Lower lobe of right lung (tissue), 2 donors: ENCODE measurements at regions not wholly inside any gene's neighbourhood (a gene's known extent, or its start where the extent isn't known, plus 50 kb on each side); places are given as distances from the start of the nearest gene placed in this dataset.

Source experiments
- ATAC-seq, 2 donors: fragments of 200-7000 bp; cut with Tn5 transposase; one replicate each; pipeline ENCODE4 v1.9.1; 2020 to 2022; ENCODE audit warnings: mild to moderate bottlenecking in 2 of 2, moderate library complexity in 2 of 2
- DNase-seq: peaks from one replicate; pipeline ENCODE4 v3.0.0-alpha.2; 2020
- H3K27ac ChIP-seq: fragments of 200-600 bp; one replicate; pipeline ENCODE4 v1.8.0; 2022
- H3K27me3 ChIP-seq: fragments of 200-600 bp; one replicate; pipeline ENCODE4 v1.8.0; 2022; ENCODE audit warnings: low read depth
- H3K36me3 ChIP-seq: fragments of 200-600 bp; one replicate; pipeline ENCODE4 v1.8.0; 2022; ENCODE audit warnings: mild to moderate bottlenecking
- H3K4me1 ChIP-seq: fragments of 200-600 bp; one replicate; pipeline ENCODE4 v1.8.0; 2022
- H3K4me3 ChIP-seq: fragments of 200-600 bp; one replicate; pipeline ENCODE4 v1.8.0; 2022; ENCODE audit warnings: mild to moderate bottlenecking
- H3K9me3 ChIP-seq: fragments of 200-600 bp; one replicate; pipeline ENCODE4 v1.8.0; 2022
- intact Hi-C: fragments of 100-400 bp; cut with DNase I; formaldehyde crosslinking; loops from one replicate; pipeline ENCODE4 v1.11.0; 2022
- TF ChIP-seq, protein P1 (sequence below): fragments of 200-600 bp; IDR thresholded peaks from one replicate; pipeline ENCODE4 v1.8.0; 2022; ENCODE audit warnings: antibody characterized with exemption, mild to moderate bottlenecking
- donor health status: DM: no; HTN: yes; CAD: no; lungs with severe emphysema.

DNA sequence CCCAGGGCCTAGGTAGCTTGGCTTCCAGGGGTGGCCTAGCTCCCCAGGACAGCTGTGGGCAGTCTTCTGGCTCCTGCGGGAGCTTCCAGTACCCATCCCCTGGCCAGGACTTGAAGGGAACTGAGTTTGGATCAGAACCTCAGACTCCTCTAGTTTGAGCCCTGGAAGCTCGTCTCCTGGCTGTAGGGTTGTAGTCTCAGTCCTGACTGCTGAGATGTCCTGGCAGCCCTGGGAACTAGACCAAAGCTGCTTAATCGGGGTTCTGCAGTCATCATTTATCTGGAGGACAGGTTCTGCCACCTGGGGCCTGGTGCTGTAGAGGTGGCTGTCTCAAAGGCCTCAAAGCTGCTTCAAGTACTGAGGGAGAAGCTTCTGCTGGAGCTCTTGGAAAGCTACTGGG, 163.7 kb downstream of the WSCD1 start:
- Histone ChIP-seq H3K4me1 (no peaks in the 10 kb centered on the region), H3K27me3 (no peaks in the 10 kb centered on the region), H3K4me3 (no peak overlapping the region), H3K27ac (no peak overlapping the region), H3K36me3 (no peaks in the 10 kb centered on the region), H3K9me3 (no peaks in the 10 kb centered on the region)
- intact Hi-C loops, result no loop called here
- DNase-seq, result no peak
- no peak for ATAC-seq
- TF ChIP-seq, protein P1, sequence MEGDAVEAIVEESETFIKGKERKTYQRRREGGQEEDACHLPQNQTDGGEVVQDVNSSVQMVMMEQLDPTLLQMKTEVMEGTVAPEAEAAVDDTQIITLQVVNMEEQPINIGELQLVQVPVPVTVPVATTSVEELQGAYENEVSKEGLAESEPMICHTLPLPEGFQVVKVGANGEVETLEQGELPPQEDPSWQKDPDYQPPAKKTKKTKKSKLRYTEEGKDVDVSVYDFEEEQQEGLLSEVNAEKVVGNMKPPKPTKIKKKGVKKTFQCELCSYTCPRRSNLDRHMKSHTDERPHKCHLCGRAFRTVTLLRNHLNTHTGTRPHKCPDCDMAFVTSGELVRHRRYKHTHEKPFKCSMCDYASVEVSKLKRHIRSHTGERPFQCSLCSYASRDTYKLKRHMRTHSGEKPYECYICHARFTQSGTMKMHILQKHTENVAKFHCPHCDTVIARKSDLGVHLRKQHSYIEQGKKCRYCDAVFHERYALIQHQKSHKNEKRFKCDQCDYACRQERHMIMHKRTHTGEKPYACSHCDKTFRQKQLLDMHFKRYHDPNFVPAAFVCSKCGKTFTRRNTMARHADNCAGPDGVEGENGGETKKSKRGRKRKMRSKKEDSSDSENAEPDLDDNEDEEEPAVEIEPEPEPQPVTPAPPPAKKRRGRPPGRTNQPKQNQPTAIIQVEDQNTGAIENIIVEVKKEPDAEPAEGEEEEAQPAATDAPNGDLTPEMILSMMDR, result no peak

DNA sequence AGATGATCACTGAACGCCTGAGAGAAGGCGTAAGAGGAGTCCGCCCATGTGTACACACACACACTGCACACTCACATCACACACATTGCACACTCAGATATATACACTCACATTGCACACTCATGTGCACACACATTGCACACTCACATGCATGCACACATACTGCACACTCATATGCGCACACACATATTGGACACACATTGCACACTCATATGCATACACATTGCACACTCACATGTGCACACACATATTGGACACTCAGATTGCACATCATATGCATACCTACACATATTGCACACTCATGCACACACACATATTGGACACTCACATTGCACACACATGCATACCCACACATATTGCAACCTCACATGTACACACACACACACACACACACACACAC, 163.2 kb downstream of the WSCD1 start:
- H3K27me3 ChIP-seq, result no peaks in the 10 kb centered on the region

DNA sequence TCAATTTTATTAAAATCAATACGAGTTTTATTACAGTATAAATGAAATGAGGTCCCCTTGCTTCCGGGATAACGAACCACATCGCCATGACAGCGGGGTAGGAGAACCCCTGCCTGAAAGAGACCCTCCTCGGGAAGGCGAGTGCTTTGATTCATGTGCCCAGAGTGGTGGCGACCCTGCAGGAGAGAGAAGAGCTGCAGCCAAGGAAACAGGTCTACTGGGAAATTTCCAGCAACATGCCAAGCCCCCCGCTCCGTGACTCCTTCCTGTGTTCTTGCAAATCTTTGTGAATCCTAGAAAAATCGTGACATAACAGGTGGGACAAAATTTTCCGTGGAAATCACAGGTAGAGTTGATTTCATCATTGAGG, 162.5 kb downstream of the WSCD1 start:
- Histone ChIP-seq H3K4me3 (no peak overlapping the region), H3K9me3 (no peaks in the 10 kb centered on the region), H3K27ac (no peak overlapping the region), H3K36me3 (no peaks in the 10 kb centered on the region), H3K27me3 (no peaks in the 10 kb centered on the region), H3K4me1 (no peaks in the 10 kb centered on the region)
- DNase-seq (no peak), ATAC-seq (no peak)
- intact Hi-C loops, result no loop called here
- TF ChIP-seq, protein P1, result no peak

More for the DNA sequence above, 163.2 kb downstream of the WSCD1 start:
- intact Hi-C loops, result no loop called here
- no peak for DNase-seq
- no peak overlapping the region for H3K4me3 ChIP-seq
- TF ChIP-seq, protein P1, result no peak
- no peaks in the 10 kb centered on the region for H3K36me3 ChIP-seq
- no peak overlapping the region for H3K27ac ChIP-seq
- no peaks in the 10 kb centered on the region for H3K4me1 ChIP-seq
- ATAC-seq, result peak in 1 of 2 donors; percentile 17
- no peaks in the 10 kb centered on the region for H3K9me3 ChIP-seq

DNA sequence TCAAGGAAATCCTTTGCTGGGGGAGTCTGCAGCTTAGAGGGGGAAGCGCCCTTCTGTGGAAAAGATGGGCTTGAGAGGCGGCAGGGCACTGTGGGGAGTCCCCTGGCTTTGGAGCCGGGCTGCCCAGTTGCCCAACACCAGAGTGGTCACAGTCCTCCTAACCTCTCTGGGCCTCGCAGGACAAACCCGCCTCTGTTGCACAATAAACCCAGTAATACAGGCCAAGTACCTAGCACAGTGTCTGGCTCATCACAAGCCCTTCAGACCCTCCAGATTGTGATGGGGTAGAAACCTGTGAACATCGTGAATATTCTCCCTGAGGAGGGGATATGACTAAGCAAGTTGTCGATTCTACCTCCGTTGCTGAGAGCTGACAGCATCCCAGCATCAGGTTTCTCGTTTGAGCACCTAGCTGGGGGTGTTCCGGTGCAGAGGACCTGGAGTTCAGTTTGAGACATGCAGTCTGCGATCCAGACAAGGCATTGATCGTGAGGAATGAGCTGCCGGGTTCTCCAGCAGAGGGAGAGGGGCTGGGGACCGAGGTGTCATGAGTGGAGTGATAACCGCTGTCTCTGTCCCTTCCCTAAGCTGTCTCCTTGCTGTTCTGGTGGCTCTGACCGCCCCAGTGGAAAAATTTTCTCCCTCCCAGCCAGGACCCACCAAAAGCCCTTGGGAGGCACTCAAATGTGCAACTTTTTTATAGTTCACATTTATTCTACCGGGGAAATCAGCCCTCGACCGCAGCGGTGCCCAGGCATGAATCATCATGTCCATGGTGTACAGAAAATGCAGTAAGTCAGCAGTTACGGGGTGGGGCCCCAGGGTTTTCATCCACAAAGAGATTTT, 161.9 kb downstream of the WSCD1 start:
- DNase-seq (no peak), ATAC-seq (no peak)
- Histone ChIP-seq H3K36me3 (no peaks in the 10 kb centered on the region), H3K4me1 (no peaks in the 10 kb centered on the region), H3K9me3 (no peaks in the 10 kb centered on the region), H3K27ac (no peak overlapping the region), H3K4me3 (no peak overlapping the region), H3K27me3 (no peaks in the 10 kb centered on the region)
- TF ChIP-seq, protein P1, result no peak
- intact Hi-C loops, result no loop called here

DNA sequence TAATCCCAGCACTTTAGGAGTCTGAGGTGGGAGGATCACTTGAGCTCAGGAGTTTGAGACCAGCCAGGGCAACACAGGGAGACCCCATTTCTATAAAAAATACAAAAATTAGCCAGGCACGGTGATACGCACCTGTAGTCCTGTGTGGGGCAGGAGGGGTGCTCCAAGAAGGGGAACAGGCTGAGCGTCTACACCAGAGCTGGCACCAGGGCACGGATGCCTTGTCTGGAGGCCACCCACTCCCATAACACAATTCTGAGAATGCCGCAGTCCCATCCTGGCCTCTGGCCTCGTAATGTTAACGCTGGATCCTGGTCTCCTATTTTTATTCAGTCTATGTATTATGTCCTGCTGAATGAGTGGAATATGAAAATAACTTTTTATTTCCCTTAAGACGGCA, 161.3 kb downstream of the WSCD1 start:
- no peak for DNase-seq
- Histone ChIP-seq H3K27me3 (no peaks in the 10 kb centered on the region), H3K36me3 (no peaks in the 10 kb centered on the region), H3K4me3 (no peak overlapping the region), H3K4me1 (no peaks in the 10 kb centered on the region), H3K9me3 (no peaks in the 10 kb centered on the region), H3K27ac (no peak overlapping the region)
- TF ChIP-seq, protein P1, result no peak
- no peak for ATAC-seq
- intact Hi-C loops, result no loop called here
